ENCODE measurements at regions not wholly inside any gene's neighbourhood (a gene's known extent, or its start where the extent isn't known, plus 50 kb on each side); places are given as distances from the start of the nearest gene placed in this dataset.

DNA sequence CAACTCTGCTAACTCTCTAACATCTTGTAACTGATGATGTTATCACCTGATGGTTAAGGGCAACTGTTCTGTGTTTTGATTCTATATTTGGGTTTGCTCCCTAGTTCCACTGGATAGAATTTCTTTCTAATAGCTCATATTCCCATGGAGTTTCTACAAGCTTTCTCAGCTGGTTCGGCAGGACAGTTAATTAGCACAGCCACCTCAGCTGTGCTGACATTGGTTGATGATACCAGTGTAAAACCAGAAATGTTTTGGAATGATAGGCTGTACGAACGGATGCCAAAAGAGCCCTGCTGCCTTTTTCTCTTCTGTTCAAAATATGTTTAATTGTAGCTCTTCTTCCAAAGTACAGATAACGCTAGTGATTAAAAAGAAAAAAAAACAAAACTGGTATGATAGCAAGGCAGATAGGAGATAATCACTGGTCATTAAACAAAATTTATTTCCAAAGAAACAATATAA, 440.5 kb upstream of the ZNF608 start:
- TF ChIP-seq NFIC (IDR thresholded peaks at IDR 0.05) (no peak), TCF12 (IDR thresholded peaks at IDR 0.05; ENCODE audit: low read depth) (no peak), FOXM1 (IDR thresholded peaks at IDR 0.05; ENCODE audit: borderline replicate concordance, low read depth) (no peak), CREB1 (IDR thresholded peaks at IDR 0.05; ENCODE audit: low read depth) (no peak), YY1 (IDR thresholded peaks at IDR 0.05; ENCODE audit: low read depth) (no peak), RAD21 (IDR thresholded peaks at IDR 0.05; ENCODE audit: low read depth) (no peak), TEAD4 (IDR thresholded peaks at IDR 0.05) (no peak), CEBPB (IDR thresholded peaks at IDR 0.05) (no peak), EGR1 (IDR thresholded peaks at IDR 0.05) (no peak), TAF1 (IDR thresholded peaks at IDR 0.05; ENCODE audit: low read depth) (no peak), ZBTB7A (IDR thresholded peaks at IDR 0.05; ENCODE audit: low read depth) (no peak), EP300 (IDR thresholded peaks at IDR 0.05; ENCODE audit: borderline replicate concordance) (no peak)
- TF ChIP-seq, protein P1, sequence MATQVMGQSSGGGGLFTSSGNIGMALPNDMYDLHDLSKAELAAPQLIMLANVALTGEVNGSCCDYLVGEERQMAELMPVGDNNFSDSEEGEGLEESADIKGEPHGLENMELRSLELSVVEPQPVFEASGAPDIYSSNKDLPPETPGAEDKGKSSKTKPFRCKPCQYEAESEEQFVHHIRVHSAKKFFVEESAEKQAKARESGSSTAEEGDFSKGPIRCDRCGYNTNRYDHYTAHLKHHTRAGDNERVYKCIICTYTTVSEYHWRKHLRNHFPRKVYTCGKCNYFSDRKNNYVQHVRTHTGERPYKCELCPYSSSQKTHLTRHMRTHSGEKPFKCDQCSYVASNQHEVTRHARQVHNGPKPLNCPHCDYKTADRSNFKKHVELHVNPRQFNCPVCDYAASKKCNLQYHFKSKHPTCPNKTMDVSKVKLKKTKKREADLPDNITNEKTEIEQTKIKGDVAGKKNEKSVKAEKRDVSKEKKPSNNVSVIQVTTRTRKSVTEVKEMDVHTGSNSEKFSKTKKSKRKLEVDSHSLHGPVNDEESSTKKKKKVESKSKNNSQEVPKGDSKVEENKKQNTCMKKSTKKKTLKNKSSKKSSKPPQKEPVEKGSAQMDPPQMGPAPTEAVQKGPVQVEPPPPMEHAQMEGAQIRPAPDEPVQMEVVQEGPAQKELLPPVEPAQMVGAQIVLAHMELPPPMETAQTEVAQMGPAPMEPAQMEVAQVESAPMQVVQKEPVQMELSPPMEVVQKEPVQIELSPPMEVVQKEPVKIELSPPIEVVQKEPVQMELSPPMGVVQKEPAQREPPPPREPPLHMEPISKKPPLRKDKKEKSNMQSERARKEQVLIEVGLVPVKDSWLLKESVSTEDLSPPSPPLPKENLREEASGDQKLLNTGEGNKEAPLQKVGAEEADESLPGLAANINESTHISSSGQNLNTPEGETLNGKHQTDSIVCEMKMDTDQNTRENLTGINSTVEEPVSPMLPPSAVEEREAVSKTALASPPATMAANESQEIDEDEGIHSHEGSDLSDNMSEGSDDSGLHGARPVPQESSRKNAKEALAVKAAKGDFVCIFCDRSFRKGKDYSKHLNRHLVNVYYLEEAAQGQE (IDR thresholded peaks at IDR 0.05; ENCODE audit: low read depth): no peak
- TF ChIP-seq, protein P2, sequence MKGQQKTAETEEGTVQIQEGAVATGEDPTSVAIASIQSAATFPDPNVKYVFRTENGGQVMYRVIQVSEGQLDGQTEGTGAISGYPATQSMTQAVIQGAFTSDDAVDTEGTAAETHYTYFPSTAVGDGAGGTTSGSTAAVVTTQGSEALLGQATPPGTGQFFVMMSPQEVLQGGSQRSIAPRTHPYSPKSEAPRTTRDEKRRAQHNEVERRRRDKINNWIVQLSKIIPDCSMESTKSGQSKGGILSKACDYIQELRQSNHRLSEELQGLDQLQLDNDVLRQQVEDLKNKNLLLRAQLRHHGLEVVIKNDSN (IDR thresholded peaks at IDR 0.05): no peak
- TF ChIP-seq, protein P3, sequence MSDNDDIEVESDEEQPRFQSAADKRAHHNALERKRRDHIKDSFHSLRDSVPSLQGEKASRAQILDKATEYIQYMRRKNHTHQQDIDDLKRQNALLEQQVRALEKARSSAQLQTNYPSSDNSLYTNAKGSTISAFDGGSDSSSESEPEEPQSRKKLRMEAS (IDR thresholded peaks at IDR 0.05): no peak

DNA sequence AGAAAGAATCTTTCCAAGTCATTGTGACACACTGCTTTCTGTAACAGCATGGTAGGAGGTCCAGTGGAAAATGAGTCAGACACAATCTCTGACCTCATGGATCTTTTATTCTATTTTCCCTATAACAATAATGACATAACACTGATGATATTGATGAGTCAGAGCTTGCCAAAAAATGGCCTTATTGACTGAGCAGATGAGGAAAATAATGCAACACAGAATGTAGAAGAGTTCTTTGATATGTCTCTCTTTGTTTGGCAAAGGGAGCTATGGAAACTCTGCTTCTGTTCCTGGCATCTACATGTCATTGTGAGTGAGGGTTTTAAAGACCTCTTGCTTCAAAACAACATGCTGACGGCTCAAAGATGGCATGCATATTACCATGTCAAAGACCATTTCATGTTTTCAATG, 443.1 kb upstream of the ZNF608 start:
- TF ChIP-seq RAD21 (IDR thresholded peaks at IDR 0.05; ENCODE audit: low read depth) (no peak), EP300 (IDR thresholded peaks at IDR 0.05; ENCODE audit: borderline replicate concordance) (no peak), EGR1 (IDR thresholded peaks at IDR 0.05) (no peak), NFIC (IDR thresholded peaks at IDR 0.05) (no peak), CREB1 (IDR thresholded peaks at IDR 0.05; ENCODE audit: low read depth) (no peak), YY1 (IDR thresholded peaks at IDR 0.05; ENCODE audit: low read depth) (no peak), TAF1 (IDR thresholded peaks at IDR 0.05; ENCODE audit: low read depth) (no peak), TEAD4 (IDR thresholded peaks at IDR 0.05) (no peak), TCF12 (IDR thresholded peaks at IDR 0.05; ENCODE audit: low read depth) (no peak), ZBTB7A (IDR thresholded peaks at IDR 0.05; ENCODE audit: low read depth) (no peak), CEBPB (IDR thresholded peaks at IDR 0.05) (no peak), FOXM1 (IDR thresholded peaks at IDR 0.05; ENCODE audit: borderline replicate concordance, low read depth) (no peak)
- TF ChIP-seq, protein P3 (IDR thresholded peaks at IDR 0.05): no peak
- TF ChIP-seq, protein P2 (IDR thresholded peaks at IDR 0.05): no peak
- TF ChIP-seq, protein P1 (IDR thresholded peaks at IDR 0.05; ENCODE audit: low read depth): no peak

DNA sequence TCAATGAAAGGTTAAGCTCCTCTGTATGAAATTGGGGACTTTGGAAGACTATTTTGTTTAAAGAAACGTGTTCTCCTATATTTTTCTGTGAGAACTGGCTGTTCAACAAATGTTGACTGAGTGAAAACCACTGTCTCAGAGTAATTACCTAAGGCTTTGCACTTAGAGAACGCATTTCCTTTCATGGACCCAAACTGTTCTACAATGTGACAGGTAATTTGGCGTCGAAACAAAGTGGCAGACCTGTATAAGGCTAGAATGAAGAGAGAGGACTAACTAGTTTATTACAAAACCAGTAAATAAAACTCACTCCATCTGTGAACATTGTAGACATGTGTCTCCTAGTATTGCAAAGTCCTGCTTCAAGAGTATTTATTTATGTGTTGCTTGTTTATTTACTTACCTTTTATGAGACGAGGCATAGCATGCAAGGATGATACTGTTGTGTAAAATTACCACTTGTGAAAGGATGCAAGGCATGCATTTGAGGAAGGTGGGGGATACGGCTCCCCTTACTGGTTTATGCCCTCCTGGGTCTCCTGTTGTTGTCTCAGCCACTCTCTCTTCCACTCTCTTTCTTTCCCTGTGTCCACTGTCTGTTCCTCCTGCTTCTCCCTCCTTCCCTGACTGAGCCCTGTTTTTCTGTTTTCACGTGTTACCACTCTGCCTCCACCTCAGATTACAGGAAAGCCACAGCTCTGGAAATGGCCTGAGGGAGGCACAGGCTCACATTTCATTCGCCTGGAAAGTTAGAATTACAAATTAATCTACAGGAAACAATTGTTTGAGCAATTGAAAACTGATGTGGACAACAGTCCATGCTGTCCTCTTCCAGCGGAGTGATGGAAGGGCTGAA, 444.0 kb upstream of the ZNF608 start:
- TF ChIP-seq TEAD4 (IDR thresholded peaks at IDR 0.05) (no peak), EP300 (IDR thresholded peaks at IDR 0.05; ENCODE audit: borderline replicate concordance) (no peak), EGR1 (IDR thresholded peaks at IDR 0.05) (no peak)
- TF ChIP-seq, protein P2 (IDR thresholded peaks at IDR 0.05): no peak

DNA sequence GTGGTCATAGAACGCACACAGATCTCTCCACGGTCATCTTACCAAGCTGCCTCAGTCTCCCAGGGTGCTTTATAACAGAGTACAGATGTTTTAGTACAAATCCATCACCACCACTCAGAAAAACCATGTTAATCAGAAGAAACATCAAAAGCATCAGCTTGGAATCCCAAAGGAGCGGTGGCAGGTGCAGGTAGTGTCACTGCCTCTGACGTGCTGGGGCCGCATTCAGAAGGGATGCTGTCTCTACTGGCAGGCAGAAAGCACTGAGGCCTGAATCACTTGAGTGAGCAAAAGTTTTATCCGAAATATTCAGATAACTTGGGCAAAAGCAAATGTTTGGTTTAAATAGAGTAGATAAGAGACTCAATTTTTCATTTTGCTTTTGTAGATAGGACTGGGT, 448.4 kb upstream of the ZNF608 start:
- no peak for TF ChIP-seq CREB1 (IDR thresholded peaks at IDR 0.05; ENCODE audit: low read depth)
- TF ChIP-seq EP300 (IDR thresholded peaks at IDR 0.05; ENCODE audit: borderline replicate concordance): no peak
- no peak for TF ChIP-seq FOXM1 (IDR thresholded peaks at IDR 0.05; ENCODE audit: borderline replicate concordance, low read depth)
- TF ChIP-seq NFIC (IDR thresholded peaks at IDR 0.05): no peak
- TF ChIP-seq EGR1 (IDR thresholded peaks at IDR 0.05): no peak
- TF ChIP-seq YY1 (IDR thresholded peaks at IDR 0.05; ENCODE audit: low read depth): no peak
- TF ChIP-seq TEAD4 (IDR thresholded peaks at IDR 0.05): no peak

DNA sequence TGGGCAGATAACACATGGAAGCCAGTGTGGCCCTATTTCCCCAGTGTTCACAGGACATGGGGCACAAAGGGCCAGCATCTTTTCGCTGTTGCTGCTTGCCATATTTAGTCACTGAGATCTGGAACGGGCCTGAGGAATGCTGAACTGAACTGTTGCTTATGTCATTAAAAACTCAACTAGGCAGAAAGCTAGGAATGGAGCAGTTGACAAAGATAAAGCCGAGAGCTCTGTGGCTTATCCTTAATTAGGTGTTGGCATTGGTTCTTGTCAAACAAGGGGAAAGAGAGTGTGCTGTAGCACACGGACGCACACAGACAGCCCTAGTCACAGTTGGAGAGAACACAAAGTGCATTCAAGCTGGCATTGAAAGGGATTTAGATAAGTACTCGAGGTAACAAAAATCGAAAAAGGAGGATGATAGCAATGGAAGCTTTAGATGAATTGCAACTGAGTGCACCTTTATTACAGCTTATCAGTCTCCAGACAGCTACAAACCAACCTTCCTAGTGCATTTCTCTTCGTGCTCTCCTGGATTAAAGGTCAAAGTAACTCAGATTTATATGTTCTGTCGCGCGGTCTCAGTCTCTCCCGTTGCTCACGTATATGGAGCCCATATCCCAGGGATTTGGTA, 450.2 kb upstream of the ZNF608 start:
- TF ChIP-seq, protein P1 (IDR thresholded peaks at IDR 0.05; ENCODE audit: low read depth): no peak
- TF ChIP-seq NFIC (IDR thresholded peaks at IDR 0.05): no peak
- no peak for TF ChIP-seq CREB1 (IDR thresholded peaks at IDR 0.05; ENCODE audit: low read depth)
- no peak for TF ChIP-seq EGR1 (IDR thresholded peaks at IDR 0.05)
- no peak for TF ChIP-seq RAD21 (IDR thresholded peaks at IDR 0.05; ENCODE audit: low read depth)
- no peak for TF ChIP-seq TAF1 (IDR thresholded peaks at IDR 0.05; ENCODE audit: low read depth)
- TF ChIP-seq, protein P3 (IDR thresholded peaks at IDR 0.05): no peak
- TF ChIP-seq ZBTB7A (IDR thresholded peaks at IDR 0.05; ENCODE audit: low read depth): no peak
